MM.1S (cell line): ENCODE measurements at regions not wholly inside any gene's neighbourhood (a gene's known extent, or its start where the extent isn't known, plus 50 kb on each side); places are given as distances from the start of the nearest gene placed in this dataset.

Source experiments
- DNase-seq: peaks from one replicate; pipeline ENCODE4 v3.0.0-alpha.2; 2015
- H2AFZ ChIP-seq: fragments of 300-600 bp; sonication (generic); 2 replicates; pipeline ENCODE4 v1.6.0; 2016; ENCODE audit warnings: antibody characterized with exemption, low read length
- H3F3A ChIP-seq: fragments of 300-600 bp; sonication (generic); 2 replicates; pipeline ENCODE4 v1.6.1; 2016; ENCODE audit warnings: mild to moderate bottlenecking, antibody characterized with exemption, low read length, moderate library complexity, mixed read lengths; ENCODE audit not compliant: insufficient read depth
- H3K27ac ChIP-seq: fragments of 300-600 bp; sonication (generic); 2 replicates; pipeline ENCODE4 v1.5.1; 2016; ENCODE audit warnings: mild to moderate bottlenecking, low read length
- H3K27me3 ChIP-seq: fragments of 300-600 bp; sonication (generic); replicated peaks from 2 replicates; pipeline ENCODE4 v1.6.0; 2016; ENCODE audit warnings: low read length; ENCODE audit not compliant: insufficient read depth
- H3K36me3 ChIP-seq: fragments of 300-600 bp; sonication (generic); replicated peaks from 2 replicates; pipeline ENCODE4 v1.6.1; 2016; ENCODE audit warnings: mild to moderate bottlenecking, low read length, mixed read lengths; ENCODE audit not compliant: insufficient read depth
- H3K4me1 ChIP-seq: fragments of 300-600 bp; sonication (generic); 2 replicates; pipeline ENCODE4 v1.6.1; 2016; ENCODE audit warnings: low read length, mixed read lengths
- H3K4me2 ChIP-seq: fragments of 300-600 bp; sonication (generic); 2 replicates; pipeline ENCODE4 v1.6.0; 2016; ENCODE audit warnings: low read depth, low read length
- H3K4me3 ChIP-seq: fragments of 300-600 bp; sonication (generic); 2 replicates; pipeline ENCODE4 v1.5.1; 2016; ENCODE audit warnings: low read length, mixed read lengths
- H3K79me2 ChIP-seq: fragments of 300-600 bp; sonication (generic); 2 replicates; pipeline ENCODE4 v1.6.1; 2016; ENCODE audit warnings: mixed run types, low read length, mixed read lengths
- H3K9ac ChIP-seq: fragments of 300-600 bp; sonication (generic); 2 replicates; pipeline ENCODE4 v1.6.1; 2016; ENCODE audit warnings: low read length, mixed read lengths
- H3K9me2 ChIP-seq: fragments of 300-600 bp; sonication (generic); replicated peaks from 2 replicates; pipeline ENCODE4 v1.6.1; 2016; ENCODE audit warnings: mild to moderate bottlenecking, low read length, mixed read lengths; ENCODE audit not compliant: insufficient read depth
- H3K9me3 ChIP-seq: fragments of 300-600 bp; sonication (generic); replicated peaks from 2 replicates; pipeline ENCODE4 v1.6.1; 2016; ENCODE audit warnings: mild to moderate bottlenecking, low read length, mixed read lengths; ENCODE audit not compliant: insufficient read depth
- H4K20me1 ChIP-seq: fragments of 300-600 bp; sonication (generic); 2 replicates; pipeline ENCODE4 v1.6.1; 2016; ENCODE audit warnings: mild to moderate bottlenecking, low read length, moderate library complexity, mixed read lengths; ENCODE audit not compliant: insufficient read depth
- EZH2 ChIP-seq: fragments of 300-600 bp; sonication (generic); optimal IDR thresholded peaks from 2 replicates; pipeline ENCODE3; 2017; ENCODE audit warnings: low read depth, mild to moderate bottlenecking, antibody characterized with exemption, low read length, mixed read lengths
- EZH2phosphoT487 ChIP-seq: fragments of 300-600 bp; sonication (generic); IDR thresholded peaks from 2 replicates; pipeline ENCODE4 v1.6.1; 2018; ENCODE audit warnings: antibody characterized with exemption, low read length
- TF ChIP-seq, protein P1 (sequence below): fragments of 300-600 bp; sonication (generic); IDR thresholded peaks from 2 replicates; pipeline ENCODE4 v1.5.1; 2016; ENCODE audit warnings: antibody characterized with exemption, low read length, mixed read lengths

DNA sequence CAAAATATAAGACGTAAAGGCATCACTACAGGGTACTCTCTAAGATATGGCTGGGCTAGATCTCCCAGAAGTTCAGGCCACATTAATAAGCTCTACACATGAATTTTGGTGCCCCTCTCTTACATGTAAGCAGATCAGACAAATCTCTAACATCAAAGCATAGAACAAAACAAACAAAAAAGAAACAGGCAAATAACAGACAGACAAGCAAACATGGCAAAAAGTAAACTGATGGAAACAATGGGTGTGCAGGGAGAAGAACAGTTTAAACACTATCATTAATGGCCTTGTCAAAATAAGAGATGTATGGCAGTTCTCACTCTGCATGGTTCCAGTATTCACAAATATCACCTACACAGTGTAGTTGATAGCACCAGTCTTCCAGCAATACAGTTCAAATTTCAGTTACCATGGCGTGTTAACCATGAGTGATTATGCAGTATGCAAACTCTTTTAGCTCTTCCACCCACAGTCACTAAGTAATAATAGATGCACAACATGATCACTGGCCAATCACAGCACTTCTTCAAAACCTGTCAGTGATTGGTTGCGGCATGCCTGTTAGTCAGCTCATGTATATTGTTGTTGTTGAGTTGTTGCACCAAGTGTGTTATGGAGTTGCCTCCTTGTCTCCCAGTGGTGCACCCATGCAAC lies 110.7 kb upstream of the TLR3 start:
- H3K4me1 ChIP-seq, result no peaks in the 10 kb centered on the region
- H3F3A ChIP-seq, result no peaks in the 10 kb centered on the region
- H3K27me3 ChIP-seq, result no peaks in the 10 kb centered on the region
- no peak overlapping the region for H3K27ac ChIP-seq
- H3K4me3 ChIP-seq, result no peak overlapping the region
- no peaks in the 10 kb centered on the region for H3K9me3 ChIP-seq
- no peak for TF ChIP-seq EZH2
- no peak for TF ChIP-seq EZH2phosphoT487
- TF ChIP-seq, protein P1, sequence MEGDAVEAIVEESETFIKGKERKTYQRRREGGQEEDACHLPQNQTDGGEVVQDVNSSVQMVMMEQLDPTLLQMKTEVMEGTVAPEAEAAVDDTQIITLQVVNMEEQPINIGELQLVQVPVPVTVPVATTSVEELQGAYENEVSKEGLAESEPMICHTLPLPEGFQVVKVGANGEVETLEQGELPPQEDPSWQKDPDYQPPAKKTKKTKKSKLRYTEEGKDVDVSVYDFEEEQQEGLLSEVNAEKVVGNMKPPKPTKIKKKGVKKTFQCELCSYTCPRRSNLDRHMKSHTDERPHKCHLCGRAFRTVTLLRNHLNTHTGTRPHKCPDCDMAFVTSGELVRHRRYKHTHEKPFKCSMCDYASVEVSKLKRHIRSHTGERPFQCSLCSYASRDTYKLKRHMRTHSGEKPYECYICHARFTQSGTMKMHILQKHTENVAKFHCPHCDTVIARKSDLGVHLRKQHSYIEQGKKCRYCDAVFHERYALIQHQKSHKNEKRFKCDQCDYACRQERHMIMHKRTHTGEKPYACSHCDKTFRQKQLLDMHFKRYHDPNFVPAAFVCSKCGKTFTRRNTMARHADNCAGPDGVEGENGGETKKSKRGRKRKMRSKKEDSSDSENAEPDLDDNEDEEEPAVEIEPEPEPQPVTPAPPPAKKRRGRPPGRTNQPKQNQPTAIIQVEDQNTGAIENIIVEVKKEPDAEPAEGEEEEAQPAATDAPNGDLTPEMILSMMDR, result no peak
- no peak overlapping the region for H2AFZ ChIP-seq
- no peak overlapping the region for H3K4me2 ChIP-seq
- H3K9me2 ChIP-seq, result no peaks in the 10 kb centered on the region
- H4K20me1 ChIP-seq, result no peaks in the 10 kb centered on the region
- no peaks in the 10 kb centered on the region for H3K79me2 ChIP-seq
- no peak overlapping the region for H3K9ac ChIP-seq
- no peak for DNase-seq
- no peaks in the 10 kb centered on the region for H3K36me3 ChIP-seq

DNA sequence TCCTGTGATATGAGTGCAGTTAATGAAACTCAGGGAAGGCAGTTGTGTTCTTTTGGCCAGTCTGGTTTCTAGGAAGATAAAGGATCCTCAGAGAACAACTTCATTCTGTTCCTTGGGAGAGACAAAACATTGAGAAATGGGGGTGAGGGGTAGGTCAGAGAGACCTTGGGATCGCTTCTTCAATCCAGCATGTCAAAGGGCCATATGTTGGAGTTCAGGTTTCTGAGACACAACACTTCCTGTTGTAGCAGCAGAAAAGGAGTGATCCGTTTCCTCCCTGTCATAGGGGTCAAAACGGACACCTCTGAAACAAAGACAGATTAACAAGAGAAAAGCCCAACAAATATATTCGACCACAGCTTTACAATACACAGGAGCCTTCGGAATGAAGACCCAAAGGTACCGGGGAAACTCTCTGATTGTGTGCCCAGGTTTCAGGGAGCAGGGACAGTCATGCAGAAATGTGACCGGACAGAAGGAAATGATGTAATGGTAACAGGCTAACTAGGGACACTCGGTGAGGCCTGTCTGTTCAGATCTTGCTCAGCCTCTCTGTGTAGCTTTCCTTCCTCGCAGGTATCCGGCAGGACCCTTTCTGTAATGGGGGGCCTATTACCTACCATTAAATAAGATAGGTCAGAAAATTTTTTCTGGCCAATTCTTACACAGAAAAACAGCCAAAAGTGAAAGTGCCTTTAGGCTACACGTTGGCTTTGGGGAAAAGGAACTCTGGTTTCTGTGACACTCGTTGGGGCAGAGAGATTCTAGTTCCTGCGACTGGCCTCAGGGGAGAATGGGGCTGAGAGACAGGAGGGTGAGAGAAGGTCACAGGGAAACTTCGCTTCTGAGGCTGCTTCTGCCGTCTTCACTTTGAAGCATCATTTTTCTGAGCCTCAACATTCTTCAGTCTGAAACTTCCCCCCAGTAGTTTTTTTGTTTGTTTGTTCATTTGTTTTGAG lies 103.3 kb upstream of the TLR3 start:
- Histone ChIP-seq H3K4me3 (no peak overlapping the region), H2AFZ (no peak overlapping the region), H3K4me2 (no peak overlapping the region), H4K20me1 (no peaks in the 10 kb centered on the region), H3F3A (no peaks in the 10 kb centered on the region), H3K9me2 (no peaks in the 10 kb centered on the region), H3K4me1 (no peaks in the 10 kb centered on the region), H3K27ac (no peak overlapping the region), H3K79me2 (no peaks in the 10 kb centered on the region), H3K9me3 (no peaks in the 10 kb centered on the region), H3K9ac (no peak overlapping the region), H3K27me3 (no peaks in the 10 kb centered on the region), H3K36me3 (no peaks in the 10 kb centered on the region)
- DNase-seq, result peak; percentile 14
- TF ChIP-seq, protein P1, result no peak

DNA sequence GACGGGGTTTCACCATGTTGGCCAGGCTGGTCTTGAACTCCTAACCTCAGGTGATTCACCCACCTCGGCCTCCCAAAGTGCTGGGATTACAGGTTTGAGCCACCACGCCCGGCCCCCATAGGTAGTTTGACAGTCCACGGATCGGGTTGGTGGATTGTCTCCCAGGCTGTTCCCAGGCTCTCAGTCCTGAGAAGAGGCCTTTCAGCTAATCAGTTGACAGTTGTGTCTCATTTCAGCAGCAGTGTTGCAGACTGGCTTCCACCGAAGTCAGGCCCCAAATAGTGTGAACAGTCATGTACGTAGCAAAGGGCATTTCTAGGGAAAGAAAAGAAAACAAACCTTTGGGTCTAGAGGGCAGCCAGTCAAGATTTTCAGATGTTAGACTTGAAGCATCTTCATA lies 102.4 kb upstream of the TLR3 start:
- Histone ChIP-seq H3K4me1 (no peaks in the 10 kb centered on the region), H3K79me2 (no peaks in the 10 kb centered on the region), H3K4me2 (no peak overlapping the region), H3K9me3 (no peaks in the 10 kb centered on the region), H3K27me3 (no peaks in the 10 kb centered on the region), H4K20me1 (no peaks in the 10 kb centered on the region), H3K9me2 (no peaks in the 10 kb centered on the region), H2AFZ (no peak overlapping the region), H3K9ac (no peak overlapping the region), H3K4me3 (no peak overlapping the region), H3K36me3 (no peaks in the 10 kb centered on the region), H3K27ac (no peak overlapping the region), H3F3A (no peaks in the 10 kb centered on the region)
- TF ChIP-seq, protein P1, result no peak
- TF ChIP-seq EZH2, result no peak
- TF ChIP-seq EZH2phosphoT487, result no peak
- no peak for DNase-seq
